ENCODE measurements at regions not wholly inside any gene's neighbourhood (a gene's known extent, or its start where the extent isn't known, plus 50 kb on each side); places are given as distances from the start of the nearest gene placed in this dataset.

GRCh38 chr9:28365020-28365640, 791.8 kb upstream of the C9orf72 start:
- TF ChIP-seq, protein P1, sequence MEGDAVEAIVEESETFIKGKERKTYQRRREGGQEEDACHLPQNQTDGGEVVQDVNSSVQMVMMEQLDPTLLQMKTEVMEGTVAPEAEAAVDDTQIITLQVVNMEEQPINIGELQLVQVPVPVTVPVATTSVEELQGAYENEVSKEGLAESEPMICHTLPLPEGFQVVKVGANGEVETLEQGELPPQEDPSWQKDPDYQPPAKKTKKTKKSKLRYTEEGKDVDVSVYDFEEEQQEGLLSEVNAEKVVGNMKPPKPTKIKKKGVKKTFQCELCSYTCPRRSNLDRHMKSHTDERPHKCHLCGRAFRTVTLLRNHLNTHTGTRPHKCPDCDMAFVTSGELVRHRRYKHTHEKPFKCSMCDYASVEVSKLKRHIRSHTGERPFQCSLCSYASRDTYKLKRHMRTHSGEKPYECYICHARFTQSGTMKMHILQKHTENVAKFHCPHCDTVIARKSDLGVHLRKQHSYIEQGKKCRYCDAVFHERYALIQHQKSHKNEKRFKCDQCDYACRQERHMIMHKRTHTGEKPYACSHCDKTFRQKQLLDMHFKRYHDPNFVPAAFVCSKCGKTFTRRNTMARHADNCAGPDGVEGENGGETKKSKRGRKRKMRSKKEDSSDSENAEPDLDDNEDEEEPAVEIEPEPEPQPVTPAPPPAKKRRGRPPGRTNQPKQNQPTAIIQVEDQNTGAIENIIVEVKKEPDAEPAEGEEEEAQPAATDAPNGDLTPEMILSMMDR (conservative IDR thresholded peaks at IDR 0.05) = peak; percentile 60
- Mint-ChIP-seq H3K27ac (peak overlapping the region; percentile 76), H3K4me3 (no peak overlapping the region)

DNA sequence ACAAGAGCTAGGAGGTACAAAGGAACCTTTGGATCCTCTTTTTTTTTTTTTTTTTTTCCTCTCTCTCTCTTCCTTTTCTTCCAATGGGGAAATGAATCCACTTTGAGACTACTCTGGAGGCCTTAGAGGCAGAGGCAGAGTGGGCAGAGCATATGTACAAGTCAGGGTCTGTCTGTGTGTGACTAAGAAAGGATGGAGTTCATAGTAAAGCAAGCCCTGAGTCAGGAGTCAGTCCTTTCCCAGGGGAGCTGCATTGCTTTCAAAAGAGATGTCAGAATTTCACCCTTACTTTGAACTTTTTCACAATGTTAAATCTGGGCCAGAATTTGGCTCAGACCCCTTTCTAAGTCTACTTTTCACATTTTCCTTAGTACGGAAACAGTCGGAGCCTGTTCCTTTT, 792.4 kb upstream of the C9orf72 start:
- H3K9me3 ChIP-seq (ENCODE audit: control insufficient read depth, low read length) = no peaks in the 10 kb centered on the region
- Mint-ChIP-seq H3K4me3 (no peak overlapping the region), H3K4me1 (peaks cover 14% of the 10 kb centered on the region), H3K27me3 (ENCODE audit: insufficient read depth) (no peaks in the 10 kb centered on the region), H3K36me3 (ENCODE audit: low read depth) (no peaks in the 10 kb centered on the region), H3K9me3 (no peaks in the 10 kb centered on the region), H3K27ac (peak overlapping the region; percentile 76)
- no peak overlapping the region for H3K4me3 ChIP-seq (ENCODE audit: low read length)
- H3K36me3 ChIP-seq (ENCODE audit: control insufficient read depth, insufficient read depth, low read length) = no peaks in the 10 kb centered on the region
- WGBS, 2 experiments (ENCODE audit: insufficient coverage in 1 of 2, insufficient read length in 1 of 2) = 98% methylated on average over 2 of the region's 2 CpGs; no CpG with 5 or more reads in 1 of the 2 experiments
- TF ChIP-seq, protein P1 (conservative IDR thresholded peaks at IDR 0.05) = no peak
- DNase-seq = no peak
- no peaks in the 10 kb centered on the region for H3K27me3 ChIP-seq (ENCODE audit: control insufficient read depth, insufficient read depth, low read length, poor library complexity, severe bottlenecking)
- H3K4me1 ChIP-seq (ENCODE audit: control insufficient read depth, insufficient read depth, low read length) = no peaks in the 10 kb centered on the region
- no peak overlapping the region for H3K27ac ChIP-seq (ENCODE audit: low read depth, low read length)
- no peak overlapping the region for H3K9ac ChIP-seq (ENCODE audit: extremely low read depth, low read length, poor library complexity, severe bottlenecking)

More at GRCh38 chr9:28365020-28365640, 791.8 kb upstream of the C9orf72 start:
- Histone ChIP-seq H3K4me3 (ENCODE audit: low read length) (no peak overlapping the region), H3K9ac (ENCODE audit: extremely low read depth, low read length, poor library complexity, severe bottlenecking) (no peak overlapping the region), H3K36me3 (ENCODE audit: control insufficient read depth, insufficient read depth, low read length) (no peaks in the 10 kb centered on the region), H3K4me1 (ENCODE audit: control insufficient read depth, insufficient read depth, low read length) (no peaks in the 10 kb centered on the region), H3K27me3 (ENCODE audit: control insufficient read depth, insufficient read depth, low read length, poor library complexity, severe bottlenecking) (no peaks in the 10 kb centered on the region), H3K27ac (ENCODE audit: low read depth, low read length) (no peak overlapping the region), H3K9me3 (ENCODE audit: control insufficient read depth, low read length) (no peaks in the 10 kb centered on the region)
- H3K36me3 Mint-ChIP-seq (ENCODE audit: low read depth) = no peaks in the 10 kb centered on the region
- no peaks in the 10 kb centered on the region for H3K27me3 Mint-ChIP-seq (ENCODE audit: insufficient read depth)
- peaks cover 14% of the 10 kb centered on the region for H3K4me1 Mint-ChIP-seq
- DNase-seq = peak; percentile 82
- WGBS, 2 experiments (ENCODE audit: insufficient coverage in 1 of 2, insufficient read length in 1 of 2) = 54 to 57% methylated on average over 5 to 6 of the region's 6 CpGs
- no peaks in the 10 kb centered on the region for H3K9me3 Mint-ChIP-seq

- Mint-ChIP-seq H3K4me1 (no peaks in the 10 kb centered on the region), H3K36me3 (ENCODE audit: low read depth) (no peaks in the 10 kb centered on the region), H3K9me3 (no peaks in the 10 kb centered on the region), H3K4me3 (no peak overlapping the region), H3K27ac (no peak overlapping the region), H3K27me3 (ENCODE audit: insufficient read depth) (no peaks in the 10 kb centered on the region)
- DNase-seq = no peak
- H3K9ac ChIP-seq (ENCODE audit: extremely low read depth, low read length, poor library complexity, severe bottlenecking) = no peak overlapping the region
- H3K36me3 ChIP-seq (ENCODE audit: control insufficient read depth, insufficient read depth, low read length) = no peaks in the 10 kb centered on the region
- WGBS, 2 experiments (ENCODE audit: insufficient coverage in 1 of 2, insufficient read length in 1 of 2) = 93% methylated on average over 1 of the region's 1 CpG; no CpG with 5 or more reads in 1 of the 2 experiments
- H3K27me3 ChIP-seq (ENCODE audit: control insufficient read depth, insufficient read depth, low read length, poor library complexity, severe bottlenecking) = no peaks in the 10 kb centered on the region
- H3K9me3 ChIP-seq (ENCODE audit: control insufficient read depth, low read length) = no peaks in the 10 kb centered on the region
- TF ChIP-seq, protein P1 (conservative IDR thresholded peaks at IDR 0.05) = no peak
- H3K27ac ChIP-seq (ENCODE audit: low read depth, low read length) = no peak overlapping the region
- no peak overlapping the region for H3K4me3 ChIP-seq (ENCODE audit: low read length)
- no peaks in the 10 kb centered on the region for H3K4me1 ChIP-seq (ENCODE audit: control insufficient read depth, insufficient read depth, low read length)
These were observed 805.0 kb upstream of the C9orf72 start for GRCh38 chr9:28378231-28378630.
